ENCODE measurements at regions not wholly inside any gene's neighbourhood (a gene's known extent, or its start where the extent isn't known, plus 50 kb on each side); places are given as distances from the start of the nearest gene placed in this dataset.
"Not testable (repeated sequence)": the region's sequence is repeated elsewhere in the genome, so short reads cannot be mapped to it uniquely, and the experiment has no call there.

- H3K27ac ChIP-seq, result no peak overlapping the region
- TF ChIP-seq CTCF (conservative IDR thresholded peaks at IDR 0.05), result peak; percentile 93
Observed at GRCh38 chr10:28393956-28394568, 91.2 kb upstream of the MPP7 start.

- no peak overlapping the region for H3K27ac ChIP-seq
- no peak for TF ChIP-seq CTCF (conservative IDR thresholded peaks at IDR 0.05)
Observed at GRCh38 chr10:28396331-28396730, 93.5 kb upstream of the MPP7 start.

- H3K27ac ChIP-seq, result no peak overlapping the region
- no peak for TF ChIP-seq CTCF (conservative IDR thresholded peaks at IDR 0.05)
Observed at GRCh38 chr10:28397229-28397628, 94.4 kb upstream of the MPP7 start.

GRCh38 chr10:28400176-28400575 is 97.3 kb upstream of the MPP7 start:
- H3K27ac ChIP-seq, result no peak overlapping the region
- no peak for TF ChIP-seq CTCF (conservative IDR thresholded peaks at IDR 0.05)

- no peak for TF ChIP-seq CTCF (conservative IDR thresholded peaks at IDR 0.05)
- no peak overlapping the region for H3K27ac ChIP-seq
Observed at GRCh38 chr10:28400681-28401080, 97.8 kb upstream of the MPP7 start.

- not testable (repeated sequence) for H3K27ac ChIP-seq
Observed at GRCh38 chr10:28402611-28403073, 99.8 kb upstream of the MPP7 start.

GRCh38 chr10:28403090-28403489 is 100.2 kb upstream of the MPP7 start:
- TF ChIP-seq CTCF (conservative IDR thresholded peaks at IDR 0.05), result no peak
- no peak overlapping the region for H3K27ac ChIP-seq

GRCh38 chr10:28408237-28408777 is 105.4 kb upstream of the MPP7 start:
- no peak overlapping the region; the same call in 1 of the 2 replicates for H3K27ac ChIP-seq
- TF ChIP-seq CTCF (conservative IDR thresholded peaks at IDR 0.05), result no peak
